ENCODE measurements at regions not wholly inside any gene's neighbourhood (a gene's known extent, or its start where the extent isn't known, plus 50 kb on each side); places are given as distances from the start of the nearest gene placed in this dataset.

DNA sequence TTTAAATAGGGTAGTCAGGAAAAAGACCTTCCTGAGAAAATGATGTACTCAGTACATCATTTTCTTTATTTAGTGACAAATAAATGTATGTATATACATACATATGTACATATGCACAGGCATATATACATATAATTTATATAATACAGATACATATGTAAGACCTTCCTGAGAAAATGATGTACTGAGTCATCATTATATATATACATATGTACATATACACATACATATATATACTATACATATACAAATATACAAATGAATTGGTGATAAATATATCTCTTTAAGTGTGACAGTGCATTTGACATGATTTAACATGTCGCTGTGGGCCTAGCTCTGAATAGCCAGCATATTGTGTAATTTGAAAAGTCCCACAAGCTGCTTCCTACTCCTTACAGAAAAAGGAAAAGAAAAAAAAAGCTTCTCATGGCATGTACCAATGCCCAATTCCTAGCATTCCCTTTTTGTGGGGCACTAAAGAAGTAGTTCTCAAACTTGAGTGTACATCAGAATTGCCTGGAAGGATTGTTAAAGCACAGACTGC lies 208.1 kb upstream of the UMPS start:
- DNase-seq (ENCODE audit: low spot score) (no peak), ATAC-seq (ENCODE audit: insufficient number of reproducible peaks, low FRiP score, low read depth) (no peak)
- Histone ChIP-seq H3K36me3 (peaks cover 12% of the 10 kb centered on the region), H3K27me3 (replicated peaks; ENCODE audit: insufficient read depth) (no peaks in the 10 kb centered on the region), H3K4me3 (no peak overlapping the region), H3K27ac (no peak overlapping the region), H3K9me3 (no peaks in the 10 kb centered on the region), H3K4me1 (ENCODE audit: control insufficient read depth in 1 of 2, low read depth in 2 of 2) (no peaks in the 10 kb centered on the region)
- TF ChIP-seq, protein P1, sequence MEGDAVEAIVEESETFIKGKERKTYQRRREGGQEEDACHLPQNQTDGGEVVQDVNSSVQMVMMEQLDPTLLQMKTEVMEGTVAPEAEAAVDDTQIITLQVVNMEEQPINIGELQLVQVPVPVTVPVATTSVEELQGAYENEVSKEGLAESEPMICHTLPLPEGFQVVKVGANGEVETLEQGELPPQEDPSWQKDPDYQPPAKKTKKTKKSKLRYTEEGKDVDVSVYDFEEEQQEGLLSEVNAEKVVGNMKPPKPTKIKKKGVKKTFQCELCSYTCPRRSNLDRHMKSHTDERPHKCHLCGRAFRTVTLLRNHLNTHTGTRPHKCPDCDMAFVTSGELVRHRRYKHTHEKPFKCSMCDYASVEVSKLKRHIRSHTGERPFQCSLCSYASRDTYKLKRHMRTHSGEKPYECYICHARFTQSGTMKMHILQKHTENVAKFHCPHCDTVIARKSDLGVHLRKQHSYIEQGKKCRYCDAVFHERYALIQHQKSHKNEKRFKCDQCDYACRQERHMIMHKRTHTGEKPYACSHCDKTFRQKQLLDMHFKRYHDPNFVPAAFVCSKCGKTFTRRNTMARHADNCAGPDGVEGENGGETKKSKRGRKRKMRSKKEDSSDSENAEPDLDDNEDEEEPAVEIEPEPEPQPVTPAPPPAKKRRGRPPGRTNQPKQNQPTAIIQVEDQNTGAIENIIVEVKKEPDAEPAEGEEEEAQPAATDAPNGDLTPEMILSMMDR (IDR thresholded peaks at IDR 0.05), result no peak

DNA sequence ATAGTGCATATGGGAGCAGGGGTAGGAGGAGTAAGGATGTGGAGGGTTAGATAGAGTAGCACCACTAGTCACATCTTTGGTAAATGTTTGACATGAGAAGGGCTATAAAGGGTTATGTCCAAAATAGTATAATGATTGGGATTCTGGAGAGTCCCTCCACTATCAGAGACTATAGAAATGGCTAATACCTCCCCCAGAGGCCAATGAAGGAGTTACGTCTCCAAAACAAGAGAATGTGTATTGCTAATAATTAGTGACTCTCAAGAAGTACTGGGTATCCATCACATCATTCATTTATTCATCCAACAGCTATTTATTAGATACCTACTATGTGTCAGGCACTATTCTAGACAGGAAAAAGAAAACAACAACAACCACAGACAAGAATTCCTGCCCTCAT lies 203.7 kb upstream of the UMPS start:
- TF ChIP-seq, protein P1 (IDR thresholded peaks at IDR 0.05), result no peak
- Histone ChIP-seq H3K27me3 (replicated peaks; ENCODE audit: insufficient read depth) (no peaks in the 10 kb centered on the region), H3K9me3 (no peaks in the 10 kb centered on the region), H3K4me3 (no peak overlapping the region), H3K4me1 (ENCODE audit: control insufficient read depth in 1 of 2, low read depth in 2 of 2) (peaks cover 0 to 4% of the 10 kb centered on the region in 2 donors), H3K36me3 (no peaks in the 10 kb centered on the region), H3K27ac (no peak overlapping the region)
- no peak for ATAC-seq (ENCODE audit: insufficient number of reproducible peaks, low FRiP score, low read depth)
- no peak for DNase-seq (ENCODE audit: low spot score)

DNA sequence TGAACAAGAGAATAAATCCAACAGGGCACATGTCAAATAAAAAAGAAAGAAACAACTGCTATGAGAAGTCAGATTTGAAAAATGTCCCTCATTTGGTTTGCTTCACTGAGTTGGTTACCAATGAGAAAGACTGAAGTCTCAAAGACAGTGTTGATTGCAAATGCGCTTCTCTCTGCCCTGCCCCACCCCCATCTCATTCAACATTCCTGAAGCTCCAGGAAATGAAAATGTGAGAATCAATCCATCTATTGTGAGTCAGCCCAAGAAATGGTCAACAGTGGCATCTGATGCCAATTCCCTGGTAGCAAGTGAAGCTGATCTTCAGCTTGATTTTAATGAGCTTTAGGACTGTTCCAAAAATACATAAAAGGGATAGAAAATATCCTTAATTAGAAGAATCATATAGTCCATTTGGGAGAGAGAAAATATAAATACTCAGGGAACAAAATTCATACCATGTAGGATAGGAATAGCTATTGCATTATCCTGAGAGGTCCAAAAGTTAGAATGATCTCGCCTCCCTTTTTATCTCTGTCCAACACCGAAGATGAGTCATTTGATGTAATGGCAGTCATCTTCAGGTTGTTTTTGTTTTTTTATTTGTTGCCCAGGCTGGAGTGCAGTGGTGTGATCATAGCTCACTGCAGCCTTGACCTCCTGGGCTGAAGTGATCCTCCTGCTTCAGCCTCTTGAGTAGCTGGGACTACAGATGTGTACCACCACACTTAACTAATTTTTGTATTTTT lies 200.3 kb upstream of the UMPS start:
- ATAC-seq (ENCODE audit: insufficient number of reproducible peaks, low FRiP score, low read depth) (no peak), DNase-seq (ENCODE audit: low spot score) (no peak)
- Histone ChIP-seq H3K4me1 (ENCODE audit: control insufficient read depth in 1 of 2, low read depth in 2 of 2) (peaks cover 0 to 4% of the 10 kb centered on the region in 2 donors), H3K4me3 (no peak overlapping the region), H3K36me3 (no peaks in the 10 kb centered on the region), H3K27ac (no peak overlapping the region), H3K9me3 (no peaks in the 10 kb centered on the region), H3K27me3 (replicated peaks; ENCODE audit: insufficient read depth) (no peaks in the 10 kb centered on the region)
- TF ChIP-seq, protein P1 (IDR thresholded peaks at IDR 0.05), result no peak

DNA sequence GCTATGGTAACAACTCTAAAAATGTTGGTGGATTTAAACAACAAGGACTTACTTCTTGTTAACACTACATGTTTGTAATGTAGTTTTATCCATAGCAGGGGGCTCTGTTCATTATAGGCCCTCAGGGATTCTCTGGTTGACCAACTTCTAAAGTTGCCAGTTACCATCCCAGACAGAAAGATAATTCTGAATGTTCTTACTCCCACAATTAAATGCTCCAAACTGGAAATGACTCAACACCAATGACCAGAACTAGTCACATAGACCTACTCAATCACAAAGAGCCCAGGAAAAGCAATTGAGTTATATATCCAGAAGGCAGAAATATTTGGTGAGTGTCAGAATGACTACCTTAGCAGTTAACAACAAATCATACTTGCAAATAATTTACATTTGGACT lies 199.3 kb upstream of the UMPS start:
- H3K36me3 ChIP-seq, result no peaks in the 10 kb centered on the region
- H3K9me3 ChIP-seq, result no peaks in the 10 kb centered on the region
- no peak for ATAC-seq (ENCODE audit: insufficient number of reproducible peaks, low FRiP score, low read depth)
- no peak for DNase-seq (ENCODE audit: low spot score)
- TF ChIP-seq, protein P1 (IDR thresholded peaks at IDR 0.05), result no peak
- no peaks in the 10 kb centered on the region for H3K27me3 ChIP-seq (replicated peaks; ENCODE audit: insufficient read depth)
- H3K4me1 ChIP-seq (ENCODE audit: control insufficient read depth in 1 of 2, low read depth in 2 of 2), result peaks cover 0 to 4% of the 10 kb centered on the region in 2 donors
- no peak overlapping the region for H3K27ac ChIP-seq
- H3K4me3 ChIP-seq, result no peak overlapping the region

DNA sequence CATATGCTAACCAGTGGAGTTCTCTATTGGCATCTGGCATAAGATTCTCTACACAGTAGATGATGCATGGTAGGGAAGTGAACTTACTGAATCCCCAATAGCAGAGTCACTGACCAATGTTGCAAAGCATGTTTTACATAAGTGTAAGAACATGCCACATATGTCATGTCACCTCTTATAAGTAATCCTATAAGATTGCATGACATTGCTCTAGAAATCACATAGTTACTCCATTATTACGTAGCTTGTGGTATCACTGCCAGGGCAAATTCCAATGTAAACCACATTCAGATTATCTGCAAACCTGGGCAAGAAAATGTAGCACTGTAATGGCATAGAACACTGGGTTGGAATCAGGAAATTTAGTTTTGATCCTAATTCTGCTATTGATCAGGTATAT lies 198.2 kb upstream of the UMPS start:
- Histone ChIP-seq H3K4me3 (no peak overlapping the region), H3K27ac (no peak overlapping the region), H3K4me1 (ENCODE audit: control insufficient read depth in 1 of 2, low read depth in 2 of 2) (peaks cover 0 to 4% of the 10 kb centered on the region in 2 donors), H3K27me3 (replicated peaks; ENCODE audit: insufficient read depth) (no peaks in the 10 kb centered on the region), H3K9me3 (no peaks in the 10 kb centered on the region), H3K36me3 (no peaks in the 10 kb centered on the region)
- no peak for DNase-seq (ENCODE audit: low spot score)
- no peak for ATAC-seq (ENCODE audit: insufficient number of reproducible peaks, low FRiP score, low read depth)
- TF ChIP-seq, protein P1 (IDR thresholded peaks at IDR 0.05), result no peak
